ENCODE measurements at regions not wholly inside any gene's neighbourhood (a gene's known extent, or its start where the extent isn't known, plus 50 kb on each side); places are given as distances from the start of the nearest gene placed in this dataset.
"Not testable (repeated sequence)": the region's sequence is repeated elsewhere in the genome, so short reads cannot be mapped to it uniquely, and the experiment has no call there.

- DNase-seq (ENCODE audit: low read depth in 2 of 2): not testable (repeated sequence)
Measured at GRCh38 chr21:25531538-25532250, 75.6 kb downstream of the MRPL39 start.

GRCh38 chr21:25528515-25528914, 78.8 kb downstream of the MRPL39 start:
- no peak for DNase-seq (ENCODE audit: low read depth in 2 of 2)

GRCh38 chr21:25518491-25518911, 88.8 kb downstream of the MRPL39 start:
- DNase-seq (ENCODE audit: low read depth in 2 of 2): no peak

- DNase-seq (ENCODE audit: low read depth in 2 of 2): no peak
Measured at GRCh38 chr21:25515484-25516405, 91.5 kb downstream of the MRPL39 start.

- no peak for DNase-seq (ENCODE audit: low read depth in 2 of 2)
Measured at GRCh38 chr21:25513810-25514209, 93.5 kb downstream of the MRPL39 start.

- DNase-seq (ENCODE audit: low read depth in 2 of 2): no peak
Measured at GRCh38 chr21:25512095-25513081, 94.9 kb downstream of the MRPL39 start.

- DNase-seq (ENCODE audit: low read depth in 2 of 2): no peak
Measured at GRCh38 chr21:25509862-25510261, 97.4 kb downstream of the MRPL39 start.

- DNase-seq (ENCODE audit: low read depth in 2 of 2): no peak
Measured at GRCh38 chr21:25508364-25508763, 98.9 kb downstream of the MRPL39 start.

- DNase-seq (ENCODE audit: low read depth in 2 of 2): no peak
Measured at GRCh38 chr21:25507522-25507921, 99.8 kb downstream of the MRPL39 start.

GRCh38 chr21:25506887-25507286, 100.4 kb downstream of the MRPL39 start:
- no peak for DNase-seq (ENCODE audit: low read depth in 2 of 2)

GRCh38 chr21:25506261-25506660, 101.0 kb downstream of the MRPL39 start:
- no peak for DNase-seq (ENCODE audit: low read depth in 2 of 2)

GRCh38 chr21:25503981-25504380, 103.3 kb downstream of the MRPL39 start:
- DNase-seq (ENCODE audit: low read depth in 2 of 2): no peak

GRCh38 chr21:25501996-25502665, 105.2 kb downstream of the MRPL39 start:
- DNase-seq (ENCODE audit: low read depth in 2 of 2): peak; percentile 23 to 48

GRCh38 chr21:25501462-25501861, 105.8 kb downstream of the MRPL39 start:
- no peak for DNase-seq (ENCODE audit: low read depth in 2 of 2)

GRCh38 chr21:25500598-25500997, 106.7 kb downstream of the MRPL39 start:
- no peak for DNase-seq (ENCODE audit: low read depth in 2 of 2)

- DNase-seq (ENCODE audit: low read depth in 2 of 2): no peak
Measured at GRCh38 chr21:25496825-25497482, 110.3 kb downstream of the MRPL39 start.

GRCh38 chr21:25494804-25495203, 112.5 kb downstream of the MRPL39 start:
- no peak for DNase-seq (ENCODE audit: low read depth in 2 of 2)

GRCh38 chr21:25493722-25494121, 113.6 kb downstream of the MRPL39 start:
- no peak for DNase-seq (ENCODE audit: low read depth in 2 of 2)

- no peak for DNase-seq (ENCODE audit: low read depth in 2 of 2)
Measured at GRCh38 chr21:25491267-25491666, 116.0 kb downstream of the MRPL39 start.

GRCh38 chr21:25490742-25491141, 116.5 kb downstream of the MRPL39 start:
- DNase-seq (ENCODE audit: low read depth in 2 of 2): no peak

GRCh38 chr21:25489673-25490072, 117.6 kb downstream of the MRPL39 start:
- DNase-seq (ENCODE audit: low read depth in 2 of 2): no peak
